ENCODE measurements at regions not wholly inside any gene's neighbourhood (a gene's known extent, or its start where the extent isn't known, plus 50 kb on each side); places are given as distances from the start of the nearest gene placed in this dataset.
"Not testable (repeated sequence)": the region's sequence is repeated elsewhere in the genome, so short reads cannot be mapped to it uniquely, and the experiment has no call there.

GRCh38 chr13:80897641-80898040 lies 556.7 kb upstream of the SPRY2 start:
- not testable (repeated sequence) for DNase-seq

DNA sequence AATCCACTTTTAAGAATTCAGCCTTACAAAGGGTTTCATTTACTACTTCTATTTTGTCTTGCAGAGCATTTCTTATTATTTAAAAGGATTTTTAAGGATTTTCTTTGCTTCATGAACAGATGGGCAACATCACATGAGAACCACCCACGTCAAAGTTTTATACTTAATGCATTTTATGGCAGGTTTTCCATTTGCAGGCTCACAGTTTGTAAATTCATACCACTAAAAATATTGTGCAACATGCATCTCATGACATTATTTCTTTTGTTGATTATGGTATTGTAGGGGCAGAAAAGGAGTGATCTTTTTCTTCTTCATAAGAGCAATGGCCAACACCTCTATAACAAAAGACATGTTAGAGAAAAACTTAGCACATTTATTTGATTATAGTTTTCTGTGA lies 554.0 kb upstream of the SPRY2 start:
- no peak for DNase-seq

- no peak for DNase-seq
Observed at GRCh38 chr13:80889829-80890228, 548.9 kb upstream of the SPRY2 start.

DNA sequence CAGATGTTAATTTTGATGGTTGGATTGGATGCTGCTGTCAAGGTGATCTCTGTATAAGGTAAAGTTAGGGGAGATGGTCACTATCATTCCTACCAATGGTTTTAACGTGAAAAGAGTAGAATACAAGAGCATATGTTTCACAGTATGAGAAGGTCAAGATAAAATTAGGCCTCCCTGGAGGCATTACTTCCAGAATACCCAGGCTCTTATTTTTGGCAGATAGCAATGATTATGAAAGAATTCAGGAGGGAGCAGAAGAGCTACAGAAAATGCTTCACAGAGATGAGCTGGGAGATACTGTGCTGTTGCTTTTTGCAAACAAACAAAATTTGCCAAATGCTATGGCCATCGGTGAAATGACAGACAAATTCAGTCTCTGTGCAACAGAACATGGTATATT lies 547.5 kb upstream of the SPRY2 start:
- DNase-seq = no peak

- no peak for DNase-seq
Observed at GRCh38 chr13:80884056-80884785, 543.3 kb upstream of the SPRY2 start.

- no peak for DNase-seq
Observed at GRCh38 chr13:80883545-80883944, 542.6 kb upstream of the SPRY2 start.

GRCh38 chr13:80881942-80882445 lies 541.1 kb upstream of the SPRY2 start:
- no peak for DNase-seq

- DNase-seq = no peak
Observed at GRCh38 chr13:80881495-80881894, 540.6 kb upstream of the SPRY2 start.

DNA sequence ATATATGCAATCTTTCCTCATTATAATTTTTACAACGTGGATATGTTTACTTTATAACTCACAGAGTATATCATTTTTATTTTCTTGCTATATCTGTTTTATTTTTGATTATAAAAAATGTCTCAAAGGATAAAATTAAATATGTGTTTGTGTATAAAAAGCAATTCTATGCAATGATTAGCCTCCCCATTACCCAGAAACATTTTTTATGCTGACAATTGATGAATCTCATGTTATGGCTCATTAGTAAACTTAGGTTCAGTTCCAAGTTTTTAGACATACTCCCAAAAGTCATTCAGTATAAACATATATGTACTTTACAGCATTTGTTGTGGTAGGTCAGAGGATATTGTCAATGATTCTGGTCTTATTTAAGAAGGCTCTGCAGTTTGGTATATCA lies 540.1 kb upstream of the SPRY2 start:
- no peak for DNase-seq

GRCh38 chr13:80877944-80878241 lies 537.0 kb upstream of the SPRY2 start:
- no peak for DNase-seq

- DNase-seq = no peak
Observed at GRCh38 chr13:80877209-80877943, 536.5 kb upstream of the SPRY2 start.

- DNase-seq = no peak
Observed at GRCh38 chr13:80873589-80873988, 532.7 kb upstream of the SPRY2 start.

- not testable (repeated sequence) for DNase-seq
Observed at GRCh38 chr13:80871971-80872370, 531.0 kb upstream of the SPRY2 start.

GRCh38 chr13:80871481-80871880 lies 530.6 kb upstream of the SPRY2 start:
- no peak for DNase-seq

DNA sequence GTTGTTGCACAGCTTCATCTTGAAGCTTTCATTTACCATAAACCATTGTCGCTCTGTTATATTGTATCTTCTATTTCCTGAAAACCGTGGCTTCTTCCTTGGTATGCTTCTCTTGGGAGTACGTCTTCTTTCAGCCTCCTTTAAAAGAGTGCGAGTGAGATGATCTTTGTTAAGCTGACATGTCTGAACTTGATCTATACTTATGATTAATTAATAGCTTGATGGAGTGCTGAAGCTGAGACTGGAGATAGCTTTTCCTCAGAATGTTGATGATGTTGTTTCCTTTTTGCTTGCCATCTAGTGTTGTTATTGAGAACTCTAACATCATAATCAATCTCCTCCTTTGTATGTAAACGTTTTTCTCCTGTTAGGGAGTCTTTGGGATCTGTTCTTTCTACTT lies 529.3 kb upstream of the SPRY2 start:
- no peak for DNase-seq

- no peak for DNase-seq
Observed at GRCh38 chr13:80866921-80867320, 526.0 kb upstream of the SPRY2 start.

- no peak for DNase-seq
Observed at GRCh38 chr13:80865329-80865728, 524.4 kb upstream of the SPRY2 start.

DNA sequence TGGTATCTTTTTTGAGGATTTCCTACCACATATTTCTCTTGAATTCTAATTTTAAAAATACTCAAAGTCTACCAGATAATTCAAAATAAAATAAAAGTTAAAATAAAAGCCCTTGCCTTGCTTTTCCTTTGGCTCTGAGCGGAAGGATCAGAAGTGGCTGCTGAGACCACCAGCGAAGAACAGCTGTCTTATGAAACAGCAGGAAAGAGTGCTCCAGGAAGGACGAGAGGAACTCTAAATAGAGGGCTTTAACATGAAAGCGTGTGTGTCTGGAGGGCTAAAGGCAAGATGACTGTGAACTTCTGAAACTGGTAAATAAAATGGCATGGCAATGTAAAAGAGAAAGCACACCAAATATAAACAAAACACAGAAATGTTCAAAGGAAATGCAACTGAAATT lies 521.5 kb upstream of the SPRY2 start:
- no peak for DNase-seq

- DNase-seq = no peak
Observed at GRCh38 chr13:80860845-80861244, 519.9 kb upstream of the SPRY2 start.

GRCh38 chr13:80858131-80858530 lies 517.2 kb upstream of the SPRY2 start:
- DNase-seq = no peak

- no peak for DNase-seq
Observed at GRCh38 chr13:80857321-80857720, 516.4 kb upstream of the SPRY2 start.

DNA sequence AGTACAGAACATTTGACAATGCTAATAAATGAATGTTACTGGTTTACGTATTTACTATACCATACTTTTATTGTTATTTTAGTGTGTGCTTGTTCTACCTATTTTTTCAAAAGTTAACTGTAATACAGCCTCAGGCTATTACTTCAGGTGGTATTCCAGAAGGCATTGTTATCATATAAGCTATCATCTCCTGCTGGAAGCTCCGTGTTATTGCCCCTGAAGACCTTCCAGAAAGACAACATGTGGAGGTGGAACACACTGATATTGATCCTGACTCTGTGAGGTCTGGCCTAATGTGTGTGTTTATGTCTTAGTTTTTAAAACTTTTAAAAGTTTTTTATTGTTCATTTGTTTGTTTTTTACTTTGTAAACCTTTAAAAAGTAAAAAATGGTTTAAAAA lies 509.8 kb upstream of the SPRY2 start:
- DNase-seq = no peak

DNA sequence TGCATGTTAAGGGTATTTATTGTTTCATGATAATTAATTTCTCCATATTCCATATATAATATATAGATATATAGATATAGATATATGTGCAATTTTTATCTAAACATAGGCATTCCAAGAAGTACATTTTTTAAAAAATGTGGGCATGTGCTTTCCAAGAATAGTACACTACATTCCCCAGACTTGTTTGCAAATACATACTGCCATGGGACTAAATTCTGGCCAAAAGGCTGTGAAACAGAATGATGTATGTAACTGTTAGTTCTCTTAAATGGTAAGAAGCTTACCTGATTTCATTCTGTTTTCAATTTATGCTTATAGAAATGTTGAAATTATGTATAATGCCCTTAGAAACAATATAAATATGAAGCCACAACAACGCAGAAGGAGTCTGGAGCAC lies 503.2 kb upstream of the SPRY2 start:
- DNase-seq = no peak

GRCh38 chr13:80841414-80841813 lies 500.5 kb upstream of the SPRY2 start:
- no peak for DNase-seq

Measured in NCI-H1694 (cell line).